GM12872 (cell line): ENCODE measurements at regions not wholly inside any gene's neighbourhood (a gene's known extent, or its start where the extent isn't known, plus 50 kb on each side); places are given as distances from the start of the nearest gene placed in this dataset.

Source experiments
- CTCF ChIP-seq: IDR thresholded peaks from 3 replicates; pipeline ENCODE4 v1.5.1; 2011; ENCODE audit warnings: low read depth, mild to moderate bottlenecking, low read length, moderate library complexity; ENCODE audit not compliant: insufficient read depth

- TF ChIP-seq CTCF, result no peak
These were observed 386.5 kb downstream of the SHQ1 start for GRCh38 chr3:72461787-72462186.

DNA sequence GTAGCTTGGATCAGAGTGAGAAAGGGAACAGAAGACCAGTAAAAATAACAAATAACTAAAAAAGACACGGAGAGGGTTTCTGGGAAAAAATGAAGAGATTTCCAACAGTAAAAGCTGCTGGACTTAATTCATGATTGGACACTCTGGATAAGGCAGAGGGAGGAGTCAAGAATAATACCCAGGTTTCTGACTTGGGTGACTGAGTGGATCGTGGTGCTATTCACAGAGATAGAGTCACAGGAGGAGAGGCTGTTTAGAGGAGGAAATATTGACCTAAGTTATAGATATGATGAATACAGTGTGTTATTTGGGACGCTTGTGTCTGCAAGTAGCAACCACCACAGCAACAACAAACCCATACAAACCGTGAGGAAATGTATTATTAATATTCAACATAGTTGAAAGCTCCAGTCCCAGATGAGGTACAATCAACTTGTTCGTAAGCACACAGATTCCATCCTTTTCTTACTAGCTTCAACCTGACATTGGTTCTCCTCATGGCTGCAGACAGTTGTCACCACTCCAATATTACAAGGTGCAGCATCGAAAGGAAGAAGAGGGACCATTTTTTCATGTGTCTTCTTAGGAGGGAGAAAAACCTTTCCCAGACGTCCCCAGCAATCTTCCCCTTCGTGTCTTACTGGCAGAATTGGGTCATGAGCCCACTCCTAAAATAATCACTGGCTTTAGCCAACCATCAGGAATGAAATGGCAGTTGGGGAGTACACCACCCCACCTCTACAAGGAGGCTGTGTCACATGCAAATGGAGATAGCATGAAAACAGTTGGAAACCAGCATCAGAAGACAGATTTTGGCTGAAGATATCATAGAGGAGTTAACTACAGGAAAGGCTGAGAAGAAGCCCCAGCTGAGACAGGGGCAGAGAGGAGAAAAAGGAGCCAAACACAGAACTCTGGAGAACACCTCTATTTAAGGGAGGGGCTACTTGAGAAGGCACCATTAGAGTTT, 387.8 kb downstream of the SHQ1 start:
- TF ChIP-seq CTCF, result no peak

DNA sequence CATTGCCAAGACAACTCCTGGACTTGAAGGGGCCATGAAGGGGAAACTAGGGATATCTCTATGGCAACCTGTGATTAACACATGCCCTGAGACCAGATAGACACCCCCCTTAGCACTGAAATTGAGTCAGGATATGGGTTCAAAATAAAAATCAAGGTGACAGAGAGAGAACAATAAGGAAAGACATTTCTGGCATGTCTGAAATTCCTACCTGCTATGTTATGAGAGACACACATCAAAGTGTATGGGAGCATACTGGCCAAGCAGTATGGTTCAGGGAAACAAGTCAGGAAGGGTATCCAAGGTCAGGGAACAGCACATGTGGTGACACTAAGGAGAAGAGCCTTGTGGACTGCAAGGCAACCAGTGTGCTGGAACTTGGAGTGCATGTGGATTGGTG, 388.7 kb downstream of the SHQ1 start:
- TF ChIP-seq CTCF, result no peak

- TF ChIP-seq CTCF, result no peak
These were observed 389.9 kb downstream of the SHQ1 start for GRCh38 chr3:72458375-72458774.

- TF ChIP-seq CTCF, result no peak
These were observed 393.8 kb downstream of the SHQ1 start for GRCh38 chr3:72454441-72454840.

GRCh38 chr3:72453706-72454105, 394.5 kb downstream of the SHQ1 start:
- TF ChIP-seq CTCF, result no peak

GRCh38 chr3:72452745-72453144, 395.5 kb downstream of the SHQ1 start:
- TF ChIP-seq CTCF, result no peak
